IMR-90 (cell line): ENCODE measurements at regions not wholly inside any gene's neighbourhood (a gene's known extent, or its start where the extent isn't known, plus 50 kb on each side); places are given as distances from the start of the nearest gene placed in this dataset.

Experiments
- ATAC-seq: fragments of 200-7000 bp; cut with Tn5 transposase; 2 replicates; pipeline ENCODE4 v1.9.1; 2020; ENCODE audit warnings: low read depth, mild to moderate bottlenecking, moderate library complexity
- BruUV-seq: library from RNA; stranded (reverse); fragments of 400-500 nt; replicated peaks from 2 replicates; lab custom pipeline; 2021; lab: Mats Ljungman, UMichigan
- CTCF ChIA-PET: fragments of 300-600 bp; formaldehyde crosslinking; extraction: SDS; loops from one replicate; lab custom pipeline; 2021; ENCODE audit warnings: antibody characterized with exemption; lab: Yijun Ruan, JAX
- POLR2A ChIA-PET: fragments of 300-600 bp; sonication (Branson Sonifier 250); formaldehyde crosslinking; loops from one replicate; lab custom pipeline; 2022; ENCODE audit warnings: antibody characterized with exemption; ENCODE audit not compliant: unreplicated experiment; lab: Charles Lee
- DNase-seq: peaks from one replicate; pipeline ENCODE4 v3.0.0; 2013
- H2AFZ ChIP-seq: replicated peaks from 2 replicates; pipeline ENCODE3; 2013; ENCODE audit warnings: low read length, mild to moderate bottlenecking; ENCODE audit not compliant: poor library complexity
- H2AK5ac ChIP-seq: 2 replicates; pipeline ENCODE4 v1.6.1; 2013; ENCODE audit warnings: low read depth, low read length, inconsistent platforms
- H2AK9ac ChIP-seq: replicated peaks from 2 replicates; pipeline ENCODE3; 2013; ENCODE audit warnings: mild to moderate bottlenecking, low read depth, low read length, moderate library complexity; ENCODE audit not compliant: poor library complexity
- H2BK120ac ChIP-seq: 2 replicates; pipeline ENCODE4 v1.6.1; 2013; ENCODE audit warnings: low read depth, low read length, inconsistent platforms
- H2BK15ac ChIP-seq: 3 replicates; pipeline ENCODE4 v1.6.1; 2013; ENCODE audit warnings: low read depth, low read length, inconsistent platforms
- H2BK20ac ChIP-seq: 2 replicates; pipeline ENCODE4 v1.6.1; 2013; ENCODE audit warnings: low read depth, mild to moderate bottlenecking, inconsistent platforms, low read length, moderate library complexity
- H2BK5ac ChIP-seq: 2 replicates; pipeline ENCODE4 v1.6.1; 2013; ENCODE audit warnings: mild to moderate bottlenecking, low read depth, low read length, inconsistent platforms; ENCODE audit not compliant: poor library complexity, severe bottlenecking
- H3K14ac ChIP-seq: replicated peaks from 2 replicates; pipeline ENCODE4 v1.6.1; 2013; ENCODE audit warnings: low read depth, low read length, inconsistent platforms
- H3K18ac ChIP-seq: 2 replicates; pipeline ENCODE4 v1.6.1; 2013; ENCODE audit warnings: low read depth, low read length, control low read depth
- H3K23ac ChIP-seq: 2 replicates; pipeline ENCODE4 v1.6.1; 2013; ENCODE audit warnings: low read depth, low read length, inconsistent platforms
- H3K27ac ChIP-seq: 2 replicates; pipeline ENCODE4 v1.5.1; 2013; ENCODE audit warnings: mild to moderate bottlenecking, control low read depth, low read length; ENCODE audit not compliant: insufficient read depth
- H3K27me3 ChIP-seq: 2 replicates; pipeline ENCODE4 v1.6.1; 2013; ENCODE audit warnings: low read length; ENCODE audit not compliant: control insufficient read depth, insufficient read depth
- H3K36me3 ChIP-seq: 2 replicates; pipeline ENCODE4 v1.6.1; 2013; ENCODE audit warnings: low read length, mixed read lengths; ENCODE audit not compliant: control insufficient read depth, insufficient read depth
- H3K4ac ChIP-seq: 2 replicates; pipeline ENCODE4 v1.6.1; 2013; ENCODE audit warnings: low read depth, low read length, inconsistent platforms
- H3K4me1 ChIP-seq: 2 replicates; pipeline ENCODE4 v1.6.1; 2013; ENCODE audit warnings: low read length, mixed read lengths; ENCODE audit not compliant: control insufficient read depth, insufficient read depth
- H3K4me2 ChIP-seq: 2 replicates; pipeline ENCODE4 v1.6.1; 2013; ENCODE audit warnings: low read depth, mild to moderate bottlenecking, control low read depth, low read length, moderate library complexity
- H3K4me3 ChIP-seq: 2 replicates; pipeline ENCODE4 v1.5.1; 2013; ENCODE audit warnings: low read depth, mild to moderate bottlenecking, control low read depth, low read length, moderate library complexity; ENCODE audit not compliant: insufficient read depth
- H3K56ac ChIP-seq: 2 replicates; pipeline ENCODE4 v1.6.1; 2013; ENCODE audit warnings: low read length, inconsistent platforms; ENCODE audit not compliant: insufficient read depth; ENCODE audit errors: extremely low read depth
- H3K79me1 ChIP-seq, 2 experiments: 2 replicates each; pipeline ENCODE4 v1.6.1; 2013; ENCODE audit warnings: low read length in 2 of 2, inconsistent platforms in 1 of 2, low read depth in 1 of 2
- H3K9ac ChIP-seq: 2 replicates; pipeline ENCODE4 v1.6.1; 2013; ENCODE audit warnings: low read depth, low read length, control low read depth
- H3K9me1 ChIP-seq: 2 replicates; pipeline ENCODE4 v1.6.1; 2013; ENCODE audit warnings: low read length, inconsistent platforms; ENCODE audit not compliant: insufficient read depth
- H3K9me3 ChIP-seq: 2 replicates; pipeline ENCODE4 v1.6.1; 2013; ENCODE audit warnings: low read length; ENCODE audit not compliant: control insufficient read depth, insufficient read depth
- H4K20me1 ChIP-seq: 2 replicates; pipeline ENCODE4 v1.6.1; 2013; ENCODE audit warnings: low read length, inconsistent platforms; ENCODE audit not compliant: insufficient read depth
- H4K5ac ChIP-seq: 2 replicates; pipeline ENCODE4 v1.6.1; 2013; ENCODE audit warnings: mild to moderate bottlenecking, low read depth, low read length, control low read depth
- H4K8ac ChIP-seq, 2 experiments: 2 replicates each; pipeline ENCODE4 v1.6.1; 2013; ENCODE audit warnings: low read depth in 2 of 2, low read length in 2 of 2, control low read depth in 1 of 2, inconsistent platforms in 1 of 2
- H4K91ac ChIP-seq: 2 replicates; pipeline ENCODE4 v1.6.1; 2013; ENCODE audit warnings: low read depth, low read length, inconsistent platforms; ENCODE audit not compliant: insufficient read depth
- FOS ChIP-seq: fragments of 150-350 bp; IDR thresholded peaks from 2 replicates; pipeline ENCODE4 v1.6.1; 2016; ENCODE audit warnings: low read depth, low read length
- WGBS, 2 experiments: methylation state at CpG; one replicate each; pipeline versions ENCODE4 v1.1.5 to v1.1.7; 2013; ENCODE audit warnings: missing lambda C conversion rate in 2 of 2; ENCODE audit not compliant: insufficient read length in 1 of 2; ENCODE audit errors: extremely low coverage in 2 of 2; 5-methylcytosine and 5-hydroxymethylcytosine counted together
- dilution Hi-C: fragments of 300-500 bp; cut with HindIII; formaldehyde crosslinking; loops from one replicate; pipeline ENCODE4 v1.14.3; 2018; ENCODE audit warnings: low sequenced_read_pairs; ENCODE audit not compliant: unreplicated experiment
- in situ Hi-C: fragments of 300-500 bp; cut with MboI; formaldehyde crosslinking; loops from 3 replicates; pipeline ENCODE4 v1.14.3; 2019; ENCODE audit warnings: low sequenced_read_pairs, inconsistent platforms, mixed read lengths
- intact Hi-C: fragments of 100-400 bp; cut with micrococcal nuclease; formaldehyde crosslinking; loops from 2 replicates; pipeline ENCODE4 v1.10.0; 2022

DNA sequence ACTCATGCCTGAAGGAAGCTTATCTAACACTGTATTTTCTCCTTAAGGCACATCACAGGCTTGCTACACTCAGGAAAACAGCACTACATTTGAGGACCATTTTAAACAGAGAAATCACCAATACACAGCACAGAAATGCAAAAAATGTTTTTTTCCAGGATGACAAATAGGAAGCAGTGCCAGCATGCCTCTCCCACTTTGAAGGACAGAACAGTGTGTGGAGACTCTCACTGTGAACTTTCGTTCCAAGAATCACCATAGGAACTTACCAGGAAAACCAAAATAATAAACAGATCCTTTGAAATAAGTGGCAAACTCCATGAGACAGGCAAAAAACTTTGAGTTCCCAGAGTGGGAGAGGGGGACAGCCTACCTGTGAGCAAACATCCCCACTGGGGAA, 217.8 kb upstream of the MAST4 start:
- intact Hi-C loops = no loop called here
- Histone ChIP-seq H3K9ac (no peak overlapping the region), H3K27me3 (no peaks in the 10 kb centered on the region), H4K5ac (no peak overlapping the region), H4K91ac (no peak overlapping the region), H2AK5ac (no peak overlapping the region), H3K4ac (no peak overlapping the region), H3K56ac (no peak overlapping the region), H4K20me1 (no peaks in the 10 kb centered on the region), H3K18ac (no peak overlapping the region), H3K23ac (no peak overlapping the region), H3K27ac (no peak overlapping the region), H3K4me3 (no peak overlapping the region), H2BK120ac (no peak overlapping the region), H2BK20ac (no peak overlapping the region), H2AK9ac (no peak overlapping the region), H3K9me3 (no peaks in the 10 kb centered on the region), H2BK5ac (no peak overlapping the region), H3K4me2 (no peak overlapping the region), H3K4me1 (no peaks in the 10 kb centered on the region), H3K36me3 (no peaks in the 10 kb centered on the region), H4K8ac (no peak overlapping the region), H2BK15ac (no peak overlapping the region), H3K14ac (no peak overlapping the region), H2AFZ (no peak overlapping the region), H3K9me1 (no peaks in the 10 kb centered on the region), H3K79me1 (no peaks in the 10 kb centered on the region)
- ATAC-seq (no peak), DNase-seq (no peak)
- no CpG with 5 or more reads among the region's 1 CpG for WGBS, 2 experiments
- TF ChIP-seq FOS = no peak
- ChIA-PET POLR2A (no interaction called here), CTCF (no interaction called here)
- dilution Hi-C loops = no loop called here
- in situ Hi-C loops = no loop called here
- no TSS peak for BruUV-seq
